Heart left ventricle (tissue), 16 donors: ENCODE measurements at regions not wholly inside any gene's neighbourhood (a gene's known extent, or its start where the extent isn't known, plus 50 kb on each side); places are given as distances from the start of the nearest gene placed in this dataset.

Experiments used
- ATAC-seq, 4 donors: fragments of 200-7000 bp; cut with Tn5 transposase; one replicate each; pipeline ENCODE4 v1.9.1; 2020 to 2022; ENCODE audit warnings: moderate library complexity in 4 of 4, mild to moderate bottlenecking in 3 of 4, moderate number of reproducible peaks in 1 of 4
- DNase-seq, 5 donors: peaks; one replicate each; pipeline ENCODE4 v3.0.0-alpha.2; 2020
- H3K27ac ChIP-seq, 12 donors: fragments of 200-600 bp; sonication (generic) in 4 of 12; one replicate each; pipeline versions ENCODE4 v1.5.0 to v1.8.0; 2016 to 2022; ENCODE audit warnings: mild to moderate bottlenecking in 2 of 12
- H3K27me3 ChIP-seq, 9 donors: fragments of 200-600 bp; sonication (generic) in 2 of 9; one replicate each; pipeline versions ENCODE4 v1.5.1 to v1.8.0; 2016 to 2022; ENCODE audit warnings: mild to moderate bottlenecking in 3 of 9
- H3K36me3 ChIP-seq, 9 donors: fragments of 200-600 bp; sonication (generic) in 2 of 9; one replicate each; pipeline versions ENCODE4 v1.5.0 to v1.8.0; 2018 to 2022; ENCODE audit warnings: mild to moderate bottlenecking in 2 of 9
- H3K4me1 ChIP-seq, 12 donors: fragments of 200-600 bp; sonication (generic) in 4 of 12; one replicate each; pipeline versions ENCODE4 v1.5.0 to v1.8.0; 2016 to 2022; ENCODE audit warnings: mild to moderate bottlenecking in 3 of 12
- H3K4me3 ChIP-seq, 12 donors: fragments of 200-600 bp; sonication (generic) in 4 of 12; one replicate each; pipeline versions ENCODE4 v1.5.0 to v1.8.0; 2017 to 2022; ENCODE audit warnings: mild to moderate bottlenecking in 9 of 12, moderate library complexity in 4 of 12
- H3K9me3 ChIP-seq, 12 donors: fragments of 200-600 bp; sonication (generic) in 4 of 12; one replicate each; pipeline versions ENCODE4 v1.5.0 to v1.8.0; 2016 to 2022; ENCODE audit warnings: mild to moderate bottlenecking in 1 of 12
- CTCF ChIP-seq, 12 donors: fragments of 200-600 bp; sonication (generic) in 4 of 12; IDR thresholded peaks; one replicate each; pipeline versions ENCODE4 v1.5.0 to v1.8.0; 2018 to 2022; ENCODE audit warnings: antibody characterized with exemption in 12 of 12, mild to moderate bottlenecking in 5 of 12
- POLR2A ChIP-seq, 2 donors: fragments of 450-650 bp; IDR thresholded peaks; one replicate each; pipeline ENCODE4 v1.6.1; 2017; ENCODE audit warnings: antibody characterized with exemption in 2 of 2, mild to moderate bottlenecking in 2 of 2, moderate library complexity in 2 of 2
- WGBS, 4 donors: extraction: QIAGEN DNeasy Blood & Tissue Kit in 2 of 4; methylation state at CpG; one replicate each; pipeline versions ENCODE4 v1.1.5 to v1.1.7; 2013 to 2018; 5-methylcytosine and 5-hydroxymethylcytosine counted together
- intact Hi-C, 10 donors: fragments of 100-400 bp; cut with DNase I; formaldehyde crosslinking; loops; one replicate each; pipeline versions ENCODE4 v1.11.1 to v1.14.2; 2022
- donor health status: ischemic (EF 13 %, LVEDD 7.1; RV severe dilation, severe dysfunction).
- donor health status: healthy with polysubstance abuse.
- donor health status: DM: no; HTN: yes; CAD: no.
- donor health status: DM: no; HTN: no; CAD: no.
- donor health status: ischemic (EF 25% LVEDD 6.9; RV normal size, moderate dysfunction).
- donor health status: ischemic (EF 25% LVEDD 5.7; RV mildly dilated, moderate dysfunction).
- donor health status: healthy.
- donor health status: DM: yes; HTN: yes; CAD: no.
- donor health status: ischemic (EF 35%, LVEDD 5.7; RV mildly dilated, moderate dysfunction).
- donor health status: nonischemic (EF 11% LVEDD 7.7; RV severe dilation, severe dysfunction).
- donor health status: DM: yes; HTN: yes; CAD: no.
- donor health status: PGD.
- donor health status: ischemic (EF 29% LVEDD 5.4; RV normal size, mild dysfunction).
- donor health status: nonischemic (EF 23%, LVEDD 6.1; RV moderate dilation, normal function).

DNA sequence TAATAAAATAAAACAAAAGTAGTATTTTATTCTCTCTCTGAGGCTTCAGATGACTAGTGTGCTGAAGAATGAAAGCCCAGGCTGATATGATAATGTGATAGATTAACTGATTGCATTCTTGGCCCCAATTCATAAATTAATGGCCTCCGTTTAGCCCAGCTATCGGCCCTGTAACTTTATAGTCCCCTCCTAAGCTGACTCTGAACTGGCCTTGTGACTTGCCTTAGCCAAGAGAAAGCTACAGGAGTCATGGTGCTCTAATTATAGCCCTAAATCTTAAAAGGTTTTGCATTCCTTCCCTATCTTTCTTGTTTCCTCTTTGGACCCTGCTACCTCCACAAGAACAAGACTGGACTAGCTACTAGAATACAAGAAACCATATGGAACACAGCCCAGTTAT is 123.2 kb upstream of the EPHA3 start:
- peak in 2 of 4 donors; percentile 81 to 86 for ATAC-seq
- 25 to 37% (median 35%) methylated on average over 2 of the region's 2 CpGs for WGBS, 4 donors
- no peaks in the 10 kb centered on the region for H3K9me3 ChIP-seq
- H3K27ac ChIP-seq, result no peak overlapping the region
- H3K36me3 ChIP-seq, result no peaks in the 10 kb centered on the region
- no peak for DNase-seq
- intact Hi-C loops, result no loop called here
- no peaks in the 10 kb centered on the region for H3K27me3 ChIP-seq
- no peak overlapping the region for H3K4me3 ChIP-seq
- peaks cover 0 to 13% (median 0%) of the 10 kb centered on the region in 12 donors for H3K4me1 ChIP-seq
- TF ChIP-seq POLR2A (IDR thresholded peaks at IDR 0.05) (no peak), CTCF (IDR thresholded peaks at IDR 0.05) (no peak)

- H3K9me3 ChIP-seq, result no peaks in the 10 kb centered on the region
- H3K36me3 ChIP-seq, result no peaks in the 10 kb centered on the region
- no peak for TF ChIP-seq POLR2A (IDR thresholded peaks at IDR 0.05)
- TF ChIP-seq CTCF (IDR thresholded peaks at IDR 0.05), result no peak
- H3K4me1 ChIP-seq, result peaks cover 0 to 13% (median 0%) of the 10 kb centered on the region in 12 donors
- H3K27me3 ChIP-seq, result no peaks in the 10 kb centered on the region
- DNase-seq (no peak), ATAC-seq (peak in 2 of 4 donors; percentile 44 to 65)
- H3K27ac ChIP-seq, result no peak overlapping the region
- 10 to 17% (median 12%) methylated on average over 2 of the region's 2 CpGs for WGBS, 4 donors
- no peak overlapping the region for H3K4me3 ChIP-seq
- intact Hi-C loops, result no loop called here
Observed at GRCh38 chr3:88984832-88985231, 122.6 kb upstream of the EPHA3 start.

DNA sequence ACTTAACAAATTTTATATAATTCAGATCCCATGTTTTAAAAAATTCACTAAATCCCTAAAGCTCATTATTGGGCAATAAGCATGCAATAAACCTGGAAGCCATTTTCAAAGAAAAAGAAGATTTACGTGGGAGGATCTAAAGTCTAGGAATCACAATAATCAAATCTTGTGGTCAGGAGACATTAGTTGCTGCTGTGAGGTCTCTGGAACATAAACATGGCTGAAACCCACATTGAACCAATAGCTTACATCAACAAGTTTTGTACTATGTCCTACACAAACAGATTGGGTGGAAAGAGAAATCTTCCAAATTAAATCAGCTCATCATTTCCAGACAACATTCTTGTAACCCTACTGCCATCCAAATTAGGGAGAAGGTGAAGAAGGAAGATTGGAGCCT is 121.9 kb upstream of the EPHA3 start:
- Histone ChIP-seq H3K27ac (no peak overlapping the region), H3K4me3 (no peak overlapping the region), H3K27me3 (no peaks in the 10 kb centered on the region), H3K9me3 (no peaks in the 10 kb centered on the region), H3K4me1 (peaks cover 0 to 13% (median 0%) of the 10 kb centered on the region in 12 donors), H3K36me3 (no peaks in the 10 kb centered on the region)
- no peak for TF ChIP-seq POLR2A (IDR thresholded peaks at IDR 0.05)
- TF ChIP-seq CTCF (IDR thresholded peaks at IDR 0.05), result no peak
- intact Hi-C loops, result no loop called here
- no peak for DNase-seq
- no peak for ATAC-seq
- 87 to 91% (median 88%) methylated on average over 1 of the region's 1 CpG for WGBS, 4 donors

DNA sequence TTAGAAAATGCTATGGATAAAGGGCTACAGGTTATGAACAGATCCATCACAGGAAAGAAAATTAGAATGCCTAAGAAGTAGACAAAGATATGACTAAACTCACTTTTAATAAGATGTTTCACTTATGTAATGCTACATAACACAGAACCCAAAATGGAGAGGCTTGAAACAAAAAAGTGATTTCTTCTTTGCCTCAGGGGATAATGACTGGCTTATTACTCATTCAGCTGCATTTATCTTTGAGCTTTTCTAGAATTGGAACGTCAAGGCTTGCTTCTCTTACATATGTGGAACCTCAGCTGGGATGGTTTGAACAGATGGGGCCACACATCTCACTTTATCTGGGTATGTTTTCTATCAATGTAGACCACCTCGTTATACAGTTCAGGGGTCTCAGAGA is 120.6 kb upstream of the EPHA3 start:
- intact Hi-C loops, result no loop called here
- Histone ChIP-seq H3K4me3 (no peak overlapping the region), H3K9me3 (no peaks in the 10 kb centered on the region), H3K4me1 (peaks cover 0 to 13% (median 0%) of the 10 kb centered on the region in 12 donors), H3K27ac (no peak overlapping the region), H3K36me3 (no peaks in the 10 kb centered on the region), H3K27me3 (no peaks in the 10 kb centered on the region)
- TF ChIP-seq POLR2A (IDR thresholded peaks at IDR 0.05), result no peak
- TF ChIP-seq CTCF (IDR thresholded peaks at IDR 0.05), result no peak
- 54 to 65% (median 60%) methylated on average over 2 of the region's 2 CpGs for WGBS, 4 donors
- DNase-seq, result no peak
- ATAC-seq, result peak in 1 of 4 donors; percentile 26
